ENCODE measurements at regions not wholly inside any gene's neighbourhood (a gene's known extent, or its start where the extent isn't known, plus 50 kb on each side); places are given as distances from the start of the nearest gene placed in this dataset.
A peak's percentile ranks its signal among the peaks of the same experiment; 100 is the strongest.

GRCh38 chr12:112574896-112575558 lies 156.3 kb downstream of the PTPN11 start:
- H3K9me3 Mint-ChIP-seq, result peaks cover 4% of the 10 kb centered on the region; the same call in 1 of the 2 replicates
- no peak for ATAC-seq
- CTCF ChIA-PET, result no interaction called here
- DNase-seq (ENCODE audit: low spot score), result peak; percentile 20
- TF ChIP-seq SMAD3 (CRISPR knock-in tag; IDR thresholded peaks at IDR 0.05; ENCODE audit: borderline replicate concordance) (no peak), EMX1 (CRISPR knock-in tag; IDR thresholded peaks at IDR 0.05) (no peak), MYBL2 (CRISPR knock-in tag; IDR thresholded peaks at IDR 0.05) (no peak), NR1H2 (CRISPR knock-in tag; IDR thresholded peaks at IDR 0.05) (no peak), NR3C1 (CRISPR knock-in tag; conservative IDR thresholded peaks at IDR 0.05; ENCODE audit: low read depth) (no peak), PREB (CRISPR knock-in tag; IDR thresholded peaks at IDR 0.05; ENCODE audit: borderline replicate concordance) (no peak)
- H3K4me1 Mint-ChIP-seq, result peaks cover 31% of the 10 kb centered on the region
- H3K27ac Mint-ChIP-seq, result no peak overlapping the region
- peaks cover 71% of the 10 kb centered on the region for H3K27me3 Mint-ChIP-seq (ENCODE audit: low read depth)
- POLR2A ChIA-PET, result no interaction called here
- peak overlapping the region; percentile 64 for H3K4me3 Mint-ChIP-seq
- H3K36me3 Mint-ChIP-seq, result no peaks in the 10 kb centered on the region

GRCh38 chr12:112575559-112576067 lies 156.9 kb downstream of the PTPN11 start:
- DNase-seq (ENCODE audit: low spot score), result no peak
- no peak; the same call in 1 of the 2 replicates for ATAC-seq
- no peaks in the 10 kb centered on the region for H3K36me3 Mint-ChIP-seq
- TF ChIP-seq ZNF317 (CRISPR knock-in tag; IDR thresholded peaks at IDR 0.05; ENCODE audit: borderline replicate concordance, low read depth) (no peak), MYBL2 (CRISPR knock-in tag; IDR thresholded peaks at IDR 0.05) (no peak), IRF1 (CRISPR knock-in tag; IDR thresholded peaks at IDR 0.05) (no peak), TEAD1 (CRISPR knock-in tag; IDR thresholded peaks at IDR 0.05) (no peak), CBFB (CRISPR knock-in tag; IDR thresholded peaks at IDR 0.05; ENCODE audit: low read depth) (no peak), SP1 (CRISPR knock-in tag; conservative IDR thresholded peaks at IDR 0.05) (no peak), ZNF512 (CRISPR knock-in tag; IDR thresholded peaks at IDR 0.05; ENCODE audit: borderline replicate concordance) (no peak), ZNF416 (CRISPR knock-in tag; IDR thresholded peaks at IDR 0.05) (no peak), ZBTB43 (CRISPR knock-in tag; IDR thresholded peaks at IDR 0.05) (no peak), ATF6 (CRISPR knock-in tag; IDR thresholded peaks at IDR 0.05) (no peak), ZMAT4 (CRISPR knock-in tag; IDR thresholded peaks at IDR 0.05) (no peak), HMGA2 (CRISPR knock-in tag; IDR thresholded peaks at IDR 0.05) (no peak)
- H3K9me3 Mint-ChIP-seq, result peaks cover 4% of the 10 kb centered on the region; the same call in 1 of the 2 replicates
- H3K4me1 Mint-ChIP-seq, result peaks cover 32% of the 10 kb centered on the region
- POLR2A ChIA-PET, result no interaction called here
- CTCF ChIA-PET, result no interaction called here
- no peak overlapping the region for H3K27ac Mint-ChIP-seq
- peaks cover 77% of the 10 kb centered on the region for H3K27me3 Mint-ChIP-seq (ENCODE audit: low read depth)
- peak overlapping the region; percentile 62 for H3K4me3 Mint-ChIP-seq
